ENCODE measurements at regions not wholly inside any gene's neighbourhood (a gene's known extent, or its start where the extent isn't known, plus 50 kb on each side); places are given as distances from the start of the nearest gene placed in this dataset.

- TF ChIP-seq, protein P1, sequence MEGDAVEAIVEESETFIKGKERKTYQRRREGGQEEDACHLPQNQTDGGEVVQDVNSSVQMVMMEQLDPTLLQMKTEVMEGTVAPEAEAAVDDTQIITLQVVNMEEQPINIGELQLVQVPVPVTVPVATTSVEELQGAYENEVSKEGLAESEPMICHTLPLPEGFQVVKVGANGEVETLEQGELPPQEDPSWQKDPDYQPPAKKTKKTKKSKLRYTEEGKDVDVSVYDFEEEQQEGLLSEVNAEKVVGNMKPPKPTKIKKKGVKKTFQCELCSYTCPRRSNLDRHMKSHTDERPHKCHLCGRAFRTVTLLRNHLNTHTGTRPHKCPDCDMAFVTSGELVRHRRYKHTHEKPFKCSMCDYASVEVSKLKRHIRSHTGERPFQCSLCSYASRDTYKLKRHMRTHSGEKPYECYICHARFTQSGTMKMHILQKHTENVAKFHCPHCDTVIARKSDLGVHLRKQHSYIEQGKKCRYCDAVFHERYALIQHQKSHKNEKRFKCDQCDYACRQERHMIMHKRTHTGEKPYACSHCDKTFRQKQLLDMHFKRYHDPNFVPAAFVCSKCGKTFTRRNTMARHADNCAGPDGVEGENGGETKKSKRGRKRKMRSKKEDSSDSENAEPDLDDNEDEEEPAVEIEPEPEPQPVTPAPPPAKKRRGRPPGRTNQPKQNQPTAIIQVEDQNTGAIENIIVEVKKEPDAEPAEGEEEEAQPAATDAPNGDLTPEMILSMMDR (IDR thresholded peaks at IDR 0.05): no peak
- no peak for TF ChIP-seq POLR2AphosphoS5 (IDR thresholded peaks at IDR 0.05)
Measured at GRCh38 chr13:46486270-46486669, 66.7 kb upstream of the LRCH1 start.
